ENCODE measurements at regions not wholly inside any gene's neighbourhood (a gene's known extent, or its start where the extent isn't known, plus 50 kb on each side); places are given as distances from the start of the nearest gene placed in this dataset.
"Not testable (repeated sequence)": the region's sequence is repeated elsewhere in the genome, so short reads cannot be mapped to it uniquely, and the experiment has no call there.

DNA sequence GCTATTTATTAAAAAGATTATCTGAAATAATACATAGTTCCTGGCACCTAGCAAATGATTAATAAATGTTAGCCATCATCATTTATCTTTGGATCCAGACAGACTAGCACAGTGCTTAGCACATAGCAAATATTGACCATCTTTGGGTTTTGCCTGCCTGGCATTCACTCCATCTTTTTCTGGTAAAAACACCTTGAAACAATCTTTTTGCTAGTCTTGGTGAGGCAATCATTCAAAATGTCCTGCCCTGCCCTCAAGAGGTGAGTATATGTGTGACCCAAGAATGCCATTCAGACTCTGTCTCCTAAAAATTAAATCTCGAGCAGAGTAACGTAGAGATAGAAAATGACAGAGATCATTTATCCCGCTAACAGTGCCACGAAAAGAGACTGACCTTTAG, 78.3 kb upstream of the ZNF280D start:
- DNase-seq (ENCODE audit: low spot score), result no peak

- no peak for DNase-seq (ENCODE audit: low spot score)
Observed at GRCh38 chr15:56808160-56808559, 74.9 kb upstream of the ZNF280D start.

GRCh38 chr15:56806148-56806536, 72.8 kb upstream of the ZNF280D start:
- DNase-seq (ENCODE audit: low spot score), result no peak

GRCh38 chr15:56805466-56806147, 72.3 kb upstream of the ZNF280D start:
- peak; percentile 10 for DNase-seq (ENCODE audit: low spot score)

DNA sequence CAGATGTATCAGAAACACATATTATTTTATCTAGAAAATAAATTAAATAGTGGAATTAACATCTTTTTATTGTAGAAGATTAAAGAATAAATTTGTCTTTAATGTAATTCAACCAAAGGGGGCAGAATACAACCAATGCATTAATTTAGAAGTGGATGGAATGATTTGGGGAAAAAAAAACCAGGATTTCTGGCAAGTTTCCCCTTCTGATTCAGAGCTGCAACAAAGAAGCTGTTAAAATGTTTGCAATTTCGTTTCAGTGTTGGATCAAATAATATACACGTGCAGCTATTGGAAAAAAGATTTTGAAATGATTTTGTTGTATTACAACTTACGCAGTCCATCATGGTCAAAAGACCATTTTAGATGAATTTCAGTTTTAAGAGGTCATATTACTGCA, 71.6 kb upstream of the ZNF280D start:
- no peak for DNase-seq (ENCODE audit: low spot score)

DNA sequence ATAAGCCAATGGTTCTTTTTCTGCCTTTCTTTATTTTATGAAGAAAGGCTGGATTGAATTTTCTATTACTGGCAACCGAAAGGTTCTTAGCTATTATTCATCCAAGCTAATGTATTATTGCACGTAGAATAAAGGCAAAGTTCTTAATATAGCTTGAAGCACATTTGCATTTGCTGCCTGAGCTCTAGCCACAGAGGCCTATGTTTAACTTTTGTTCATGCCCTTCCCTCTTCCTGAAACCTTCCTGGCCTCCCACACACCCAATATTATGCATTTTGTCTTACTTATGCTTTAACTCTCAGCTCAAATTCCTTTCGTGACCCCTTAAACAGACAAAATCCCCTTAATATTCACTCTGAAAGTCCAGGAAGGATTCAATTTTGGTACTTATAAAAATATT, 71.0 kb upstream of the ZNF280D start:
- DNase-seq (ENCODE audit: low spot score), result no peak

- DNase-seq (ENCODE audit: low spot score), result no peak
Observed at GRCh38 chr15:56802161-56802560, 68.9 kb upstream of the ZNF280D start.

DNA sequence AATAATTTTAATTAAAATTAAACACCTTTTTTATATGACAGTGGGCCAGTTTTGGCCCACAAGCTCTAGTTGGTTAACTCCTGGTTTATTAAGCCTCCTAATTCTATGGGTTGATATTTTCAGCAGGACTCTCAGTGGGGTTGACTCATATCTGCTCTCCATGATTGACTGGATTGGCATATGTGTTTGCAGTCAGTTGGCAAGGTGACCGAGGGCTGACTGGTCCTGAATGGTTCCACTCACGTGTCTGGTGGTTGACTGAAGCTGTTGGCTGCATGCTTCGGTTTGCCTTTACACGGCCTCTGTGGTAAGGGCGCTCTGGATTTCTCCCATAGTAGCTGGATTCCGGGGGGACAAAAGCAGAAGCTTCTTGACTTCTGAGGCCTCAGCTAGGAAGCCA, 65.3 kb upstream of the ZNF280D start:
- DNase-seq (ENCODE audit: low spot score), result no peak

DNA sequence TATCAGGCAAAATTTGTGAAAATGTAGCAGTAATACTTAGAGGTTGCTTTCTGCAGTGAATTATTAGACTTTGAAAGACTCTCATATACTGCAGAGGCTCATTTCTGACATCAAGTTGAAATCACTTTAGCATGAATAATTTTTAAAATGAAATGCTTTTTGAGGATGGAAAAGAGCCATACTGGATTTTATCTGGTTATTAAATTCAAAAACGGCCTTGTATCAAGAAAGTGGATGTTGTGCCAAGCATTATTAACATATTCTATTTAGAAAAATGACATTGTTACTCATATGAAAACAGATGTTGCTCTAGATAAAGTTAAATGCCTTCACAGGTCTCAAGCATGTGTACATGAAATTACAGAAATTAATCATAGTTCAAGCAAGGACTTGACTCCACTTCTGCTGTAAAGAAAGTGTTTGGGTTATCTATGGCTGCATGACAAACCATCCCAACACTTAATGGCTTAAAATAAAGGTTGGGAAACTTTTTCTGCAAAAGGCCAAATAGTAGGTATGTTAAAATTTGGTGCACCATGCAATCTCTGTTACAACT, 64.5 kb upstream of the ZNF280D start:
- no peak for DNase-seq (ENCODE audit: low spot score)

DNA sequence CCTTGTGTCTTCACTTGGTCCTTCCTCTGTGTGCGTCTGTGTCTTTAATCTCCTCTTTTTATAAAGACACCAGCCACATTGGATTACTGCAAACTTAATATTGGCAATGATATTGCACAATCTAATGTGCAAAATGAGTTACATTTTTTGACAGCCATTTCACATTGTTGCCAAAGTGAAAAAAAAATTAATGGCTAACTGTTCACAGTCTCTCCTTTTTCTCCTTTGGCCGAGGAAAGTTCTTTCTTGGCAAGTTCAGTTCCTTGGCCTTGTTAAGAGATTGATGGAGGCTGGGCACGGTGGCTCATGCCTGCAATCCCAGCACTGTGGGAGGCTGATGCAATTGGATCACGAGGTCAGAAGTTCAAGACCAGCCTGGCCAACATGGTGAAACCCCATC, 62.2 kb upstream of the ZNF280D start:
- no peak for DNase-seq (ENCODE audit: low spot score)

DNA sequence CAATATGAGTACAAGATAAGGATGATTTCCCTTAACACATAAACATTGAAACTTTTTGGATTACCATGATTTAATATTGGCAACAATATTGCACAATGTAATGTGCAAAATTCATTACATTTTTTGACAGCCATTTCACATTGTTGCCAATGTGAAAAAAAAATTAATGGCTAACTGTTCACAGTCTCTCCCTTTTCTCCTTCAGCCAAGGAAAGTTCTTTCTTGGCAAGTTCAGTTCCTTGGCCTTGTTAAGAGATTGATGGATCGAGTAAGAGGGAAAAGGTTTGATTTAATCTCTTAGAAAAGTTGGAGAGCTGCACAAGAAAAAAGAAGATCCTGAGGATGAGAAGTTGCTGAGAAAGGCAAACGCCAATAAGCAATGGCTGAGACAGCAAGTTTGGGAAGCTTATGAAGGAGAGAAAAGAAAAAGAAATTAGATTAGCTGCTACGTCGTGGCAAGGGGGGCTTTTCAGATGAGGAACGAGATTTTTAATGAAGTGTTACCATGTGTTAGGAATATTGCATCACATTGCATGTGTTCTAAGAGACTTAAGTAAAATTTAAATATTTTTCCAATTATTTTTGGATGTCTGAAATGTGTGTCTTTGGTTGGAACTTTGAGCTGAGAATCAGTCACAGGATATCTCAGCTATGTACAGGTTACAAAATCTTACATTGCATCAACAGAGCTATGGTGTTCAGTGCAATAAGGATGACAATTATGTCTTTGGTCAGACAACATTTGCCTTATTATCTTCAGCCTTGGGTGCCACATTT, 61.4 kb upstream of the ZNF280D start:
- DNase-seq (ENCODE audit: low spot score), result no peak

DNA sequence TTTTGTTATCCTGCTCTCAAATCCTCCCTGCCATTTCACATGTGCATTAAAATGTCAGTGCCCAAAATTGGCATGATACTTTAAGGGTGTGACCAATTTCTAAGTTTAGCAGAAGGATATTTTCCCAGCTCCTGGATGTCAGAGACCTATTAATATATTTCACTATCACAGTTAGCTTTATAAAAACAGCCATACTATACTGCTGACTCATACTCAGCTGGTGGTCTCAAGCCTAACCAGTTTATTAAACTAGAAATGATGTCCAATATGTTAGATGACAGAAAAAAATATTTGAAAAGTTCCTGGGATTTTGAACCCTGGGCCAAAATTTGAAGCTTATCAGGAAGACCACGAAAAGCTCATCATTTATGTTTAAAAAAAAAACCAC, 60.9 kb upstream of the ZNF280D start:
- no peak for DNase-seq (ENCODE audit: low spot score)

DNA sequence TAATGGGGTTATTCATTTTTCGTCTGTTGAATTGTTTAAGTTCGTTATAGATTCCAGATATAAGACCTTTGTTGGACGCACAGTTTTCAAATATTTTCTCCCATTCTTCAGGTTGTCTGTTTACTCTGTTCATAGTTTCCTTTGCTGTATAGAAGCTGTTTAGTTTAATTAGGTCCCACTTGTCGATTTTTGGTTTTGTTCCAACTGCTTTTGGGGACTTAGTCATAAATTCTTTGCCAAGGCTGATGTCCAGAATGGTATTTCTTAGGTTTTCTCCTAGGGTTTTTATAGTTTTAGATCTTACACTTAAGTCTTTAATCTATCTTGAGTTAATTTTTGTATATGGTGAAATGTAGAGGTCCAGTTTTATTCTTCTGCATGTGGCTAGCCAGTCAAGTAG, 58.9 kb upstream of the ZNF280D start:
- no peak for DNase-seq (ENCODE audit: low spot score)

DNA sequence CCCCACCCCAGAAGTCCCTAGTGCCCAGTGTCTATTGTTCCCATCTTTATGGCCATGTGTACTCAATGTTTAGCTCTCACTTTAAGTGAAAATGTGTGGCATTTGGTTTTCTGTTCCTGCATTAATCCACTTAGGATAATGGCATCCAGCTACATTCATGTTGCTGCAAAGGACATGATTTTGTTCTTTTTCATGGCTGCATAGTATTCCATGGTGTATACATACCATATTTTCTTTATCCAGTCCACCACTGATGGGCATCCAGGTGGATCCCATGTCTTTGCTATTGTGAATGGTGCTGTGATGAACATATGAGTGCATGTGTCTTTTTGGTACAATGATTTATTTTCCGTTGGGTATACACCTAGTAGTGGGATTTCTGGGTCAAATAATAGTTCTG, 58.2 kb upstream of the ZNF280D start:
- not testable (repeated sequence) for DNase-seq (ENCODE audit: low spot score)

DNA sequence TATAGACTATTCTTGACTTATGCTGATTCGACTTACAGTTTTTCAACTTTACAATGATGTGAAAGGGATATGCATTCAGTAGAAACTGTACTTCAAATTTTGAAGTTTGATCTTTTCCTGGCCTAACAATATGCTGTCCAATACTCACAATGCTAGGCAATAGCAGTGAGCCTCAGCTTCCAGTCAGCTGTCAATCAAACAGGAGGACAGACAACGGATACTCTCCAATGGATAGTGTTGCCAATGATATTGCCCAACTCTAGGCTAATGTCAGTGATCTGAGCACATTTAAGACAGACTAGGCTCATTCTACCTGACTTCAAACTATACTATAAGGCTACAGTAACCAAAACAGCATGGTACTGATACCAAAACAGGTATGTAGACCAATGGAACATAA, 55.0 kb upstream of the ZNF280D start:
- no peak for DNase-seq (ENCODE audit: low spot score)

DNA sequence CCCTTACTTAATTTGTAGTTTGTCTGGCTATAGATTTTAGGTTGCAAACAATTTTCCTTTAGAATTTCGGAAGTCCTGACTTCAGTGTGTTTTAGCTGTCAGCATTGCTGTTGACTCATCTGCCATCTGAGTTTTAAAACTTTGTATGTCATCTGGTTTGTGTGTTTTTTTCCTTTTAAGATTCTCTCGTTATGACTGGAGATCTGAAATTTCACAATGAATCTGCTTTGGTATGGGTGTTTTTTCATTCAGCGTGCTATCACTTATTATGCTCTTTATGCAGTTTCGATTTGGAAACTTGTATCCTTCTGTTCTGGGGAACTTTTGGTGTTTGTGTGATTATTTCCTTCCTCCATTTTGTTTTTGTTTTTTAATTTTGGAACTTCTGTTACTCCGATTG, 53.7 kb upstream of the ZNF280D start:
- DNase-seq (ENCODE audit: low spot score), result no peak

DNA sequence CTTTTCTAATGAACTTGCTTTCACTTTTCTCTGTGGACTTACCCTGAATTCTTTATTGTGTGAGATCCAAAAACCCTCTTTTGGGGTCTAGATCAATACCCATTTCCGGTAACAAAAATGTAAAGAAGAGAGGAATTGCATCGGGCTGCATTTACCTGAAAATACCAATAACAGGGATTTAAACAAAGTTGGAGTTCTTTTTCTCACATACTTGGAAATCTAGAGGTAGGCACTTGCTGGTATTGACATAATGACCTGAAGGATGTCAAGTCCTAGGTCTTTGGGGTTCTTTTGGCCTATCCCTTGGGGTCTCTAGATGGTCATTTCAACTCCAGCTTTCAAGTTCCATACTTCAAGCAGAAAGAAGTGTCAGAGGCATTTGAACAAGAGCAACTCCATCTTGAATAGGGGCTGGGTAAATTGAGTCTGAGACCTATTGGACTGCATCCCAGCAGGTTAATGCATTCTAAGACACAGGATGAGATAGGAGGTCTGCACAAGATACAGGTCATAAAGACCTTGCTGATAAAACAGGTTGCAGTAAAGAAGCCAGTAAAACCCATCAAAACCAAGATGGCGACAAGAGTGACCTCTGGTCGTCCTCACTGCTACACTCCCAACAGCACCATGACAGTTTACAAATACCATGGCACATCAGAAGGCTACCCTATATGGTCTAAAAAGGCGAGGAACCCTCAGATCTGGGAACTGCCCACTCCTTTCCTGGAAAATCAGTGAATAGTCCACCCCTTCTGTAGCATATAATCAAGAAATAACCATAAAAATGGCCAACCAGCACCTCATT, 50.8 kb upstream of the ZNF280D start:
- no peak for DNase-seq (ENCODE audit: low spot score)

DNA sequence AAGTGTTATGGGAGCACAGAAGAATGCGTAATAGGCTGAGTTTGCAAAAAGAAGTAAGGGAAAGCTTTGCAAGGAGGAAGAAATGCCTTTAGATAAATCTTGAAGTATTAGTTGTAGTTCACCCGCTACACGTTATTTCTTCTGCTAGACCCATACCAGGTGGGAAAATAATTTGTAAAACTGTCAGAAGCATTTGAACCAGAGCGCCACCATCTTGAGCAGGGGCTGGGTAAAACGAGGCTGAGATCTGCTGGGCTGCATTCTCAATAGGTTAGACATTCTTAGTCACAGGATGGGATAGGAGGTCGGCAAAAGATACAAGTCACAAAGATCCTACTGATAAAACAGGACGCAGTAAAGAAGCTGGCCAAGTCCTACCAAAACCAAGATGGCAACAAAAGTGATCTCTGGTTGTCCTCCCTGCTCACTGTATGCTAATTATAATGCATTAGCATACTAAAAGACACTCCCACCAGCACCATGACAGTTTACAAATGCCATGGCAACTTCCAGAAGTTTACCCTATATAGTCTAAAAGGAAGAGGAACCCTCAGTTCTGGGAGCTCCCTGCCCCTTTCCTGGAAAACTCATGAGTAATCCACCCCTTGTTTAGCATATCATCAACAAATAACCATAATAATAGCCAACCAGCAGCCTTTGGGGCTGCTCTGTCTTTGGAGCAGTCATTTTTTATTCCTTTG, 50.0 kb upstream of the ZNF280D start:
- DNase-seq (ENCODE audit: low spot score), result no peak
